Natural killer cell (primary cell): ENCODE measurements at regions not wholly inside any gene's neighbourhood (a gene's known extent, or its start where the extent isn't known, plus 50 kb on each side); places are given as distances from the start of the nearest gene placed in this dataset.

ENCODE experiments used
- ATAC-seq, 3 donors: fragments of 150-1000 bp in 2 of 3; fragments of 200-7000 bp in 1 of 3; cut with Tn5 transposase; 1 replicate in 1 of 3; 2 replicates in 2 of 3; pipeline ENCODE4 v1.10.0; 2021; ENCODE audit warnings: mild to moderate bottlenecking in 2 of 3, moderate library complexity in 2 of 3
- DNase-seq, 2 donors: peaks; one replicate each; pipeline versions ENCODE4 v3.0.0 to v3.0.0-alpha.2; 2013 to 2021; ENCODE audit warnings: mixed read lengths in 1 of 2
- H3K27ac ChIP-seq: one replicate; pipeline ENCODE4 v1.5.1; 2013; ENCODE audit warnings: mild to moderate bottlenecking, low read length
- H3K27me3 ChIP-seq: one replicate; pipeline ENCODE4 v1.6.1; 2013; ENCODE audit warnings: low read length; ENCODE audit not compliant: control insufficient read depth, insufficient read depth
- H3K36me3 ChIP-seq: one replicate; pipeline ENCODE4 v1.6.1; 2013; ENCODE audit warnings: low read length; ENCODE audit not compliant: control insufficient read depth, insufficient read depth
- H3K4me1 ChIP-seq: one replicate; pipeline ENCODE4 v1.6.1; 2013; ENCODE audit warnings: low read length; ENCODE audit not compliant: control insufficient read depth, insufficient read depth
- H3K4me3 ChIP-seq: one replicate; pipeline ENCODE4 v1.5.1; 2013; ENCODE audit warnings: low read length
- H3K9me3 ChIP-seq: one replicate; pipeline ENCODE4 v1.6.1; 2013; ENCODE audit warnings: low read length; ENCODE audit not compliant: control insufficient read depth, insufficient read depth
- H3K27ac Mint-ChIP-seq, 2 donors: one replicate each; pipeline ENCODE4 v1.8.0; 2022; ENCODE audit warnings: mild to moderate bottlenecking in 2 of 2, mixed read lengths in 2 of 2, moderate library complexity in 1 of 2
- H3K27me3 Mint-ChIP-seq, 2 donors: one replicate each; pipeline ENCODE4 v1.8.0; 2022; ENCODE audit warnings: low read depth in 2 of 2, mixed read lengths in 2 of 2
- H3K36me3 Mint-ChIP-seq: one replicate; pipeline ENCODE4 v1.8.0; 2022; ENCODE audit warnings: mixed read lengths
- H3K4me1 Mint-ChIP-seq, 2 donors: one replicate each; pipeline ENCODE4 v1.8.0; 2022; ENCODE audit warnings: mixed read lengths in 2 of 2
- H3K4me3 Mint-ChIP-seq: one replicate; pipeline ENCODE4 v1.8.0; 2022; ENCODE audit warnings: mild to moderate bottlenecking, moderate library complexity, mixed read lengths
- H3K9me3 Mint-ChIP-seq, 2 donors: one replicate each; pipeline ENCODE4 v1.8.0; 2022; ENCODE audit warnings: mixed read lengths in 2 of 2
- CTCF ChIP-seq: fragments of 200-600 bp; IDR thresholded peaks from one replicate; pipeline ENCODE4 v1.8.0; 2022; ENCODE audit warnings: antibody characterized with exemption
- WGBS: methylation state at CpG from one replicate; pipeline ENCODE4 v1.1.7; 2013; ENCODE audit warnings: missing lambda C conversion rate; ENCODE audit not compliant: insufficient coverage; 5-methylcytosine and 5-hydroxymethylcytosine counted together
- intact Hi-C: fragments of 100-400 bp; cut with micrococcal nuclease; formaldehyde crosslinking; loops from one replicate; pipeline ENCODE4 v1.14.2; 2022

- intact Hi-C loops, result no loop called here
- H3K27me3 ChIP-seq, result no peaks in the 10 kb centered on the region
- H3K36me3 Mint-ChIP-seq, result peaks cover 43% of the 10 kb centered on the region
- TF ChIP-seq CTCF, result no peak
- peaks cover 9 to 20% of the 10 kb centered on the region in 2 donors for H3K9me3 Mint-ChIP-seq
- no peak overlapping the region for H3K4me3 ChIP-seq
- H3K4me1 Mint-ChIP-seq, result no peaks in the 10 kb centered on the region
- no peak overlapping the region for H3K27ac Mint-ChIP-seq
- no peaks in the 10 kb centered on the region for H3K4me1 ChIP-seq
- WGBS, result 94% methylated on average over 8 of the region's 8 CpGs
- no peak overlapping the region for H3K27ac ChIP-seq
- ATAC-seq, result no peak
- H3K36me3 ChIP-seq, result peaks cover 41% of the 10 kb centered on the region
- no peaks in the 10 kb centered on the region for H3K27me3 Mint-ChIP-seq
- H3K4me3 Mint-ChIP-seq, result no peak overlapping the region
- no peak for DNase-seq
- H3K9me3 ChIP-seq, result peaks cover 96% of the 10 kb centered on the region
These were observed 133.5 kb downstream of the SNRPN start for GRCh38 chr15:25088261-25088790.

GRCh38 chr15:25089577-25089976 is 134.8 kb downstream of the SNRPN start:
- intact Hi-C loops, result no loop called here
- peaks cover 36% of the 10 kb centered on the region for H3K36me3 ChIP-seq
- peaks cover 94% of the 10 kb centered on the region for H3K9me3 ChIP-seq
- H3K27me3 ChIP-seq, result no peaks in the 10 kb centered on the region
- TF ChIP-seq CTCF, result no peak
- Mint-ChIP-seq H3K27ac (no peak overlapping the region), H3K4me1 (no peaks in the 10 kb centered on the region), H3K27me3 (no peaks in the 10 kb centered on the region), H3K4me3 (no peak overlapping the region), H3K36me3 (peaks cover 48% of the 10 kb centered on the region), H3K9me3 (peaks cover 6 to 17% of the 10 kb centered on the region in 2 donors)
- H3K4me3 ChIP-seq, result no peak overlapping the region
- no peaks in the 10 kb centered on the region for H3K4me1 ChIP-seq
- DNase-seq, result no peak
- no peak overlapping the region for H3K27ac ChIP-seq
- WGBS, result 91% methylated on average over 8 of the region's 8 CpGs
- ATAC-seq, result no peak

- H3K9me3 ChIP-seq, result peaks cover 91% of the 10 kb centered on the region
- H3K9me3 Mint-ChIP-seq, result peaks cover 8 to 20% of the 10 kb centered on the region in 2 donors
- H3K36me3 ChIP-seq, result peaks cover 32% of the 10 kb centered on the region
These were observed 135.4 kb downstream of the SNRPN start for GRCh38 chr15:25090073-25090733.

More at GRCh38 chr15:25090073-25090733, 135.4 kb downstream of the SNRPN start:
- no peaks in the 10 kb centered on the region for H3K27me3 Mint-ChIP-seq
- no peaks in the 10 kb centered on the region for H3K27me3 ChIP-seq
- no peak overlapping the region for H3K27ac Mint-ChIP-seq
- H3K27ac ChIP-seq, result no peak overlapping the region
- no peak overlapping the region for H3K4me3 ChIP-seq
- TF ChIP-seq CTCF, result no peak
- no peak for DNase-seq
- H3K4me1 Mint-ChIP-seq, result peaks cover 0 to 4% of the 10 kb centered on the region in 2 donors
- ATAC-seq, result no peak
- H3K4me3 Mint-ChIP-seq, result no peak overlapping the region
- H3K4me1 ChIP-seq, result no peaks in the 10 kb centered on the region
- 88% methylated on average over 8 of the region's 8 CpGs for WGBS
- intact Hi-C loops, result no loop called here
- H3K36me3 Mint-ChIP-seq, result peaks cover 51% of the 10 kb centered on the region
